M059J (cell line): ENCODE measurements at regions not wholly inside any gene's neighbourhood (a gene's known extent, or its start where the extent isn't known, plus 50 kb on each side); places are given as distances from the start of the nearest gene placed in this dataset.

Experiments used
- DNase-seq: peaks from one replicate; pipeline ENCODE4 v3.0.0-alpha.2; 2012; ENCODE audit warnings: low read depth

- no peak for DNase-seq
Observed at GRCh38 chr20:52263757-52264156, 72.2 kb upstream of the ZFP64 start.

- no peak for DNase-seq
Observed at GRCh38 chr20:52261792-52262191, 70.2 kb upstream of the ZFP64 start.

- no peak for DNase-seq
Observed at GRCh38 chr20:52259295-52259694, 67.7 kb upstream of the ZFP64 start.

- DNase-seq: no peak
Observed at GRCh38 chr20:52256454-52256853, 64.9 kb upstream of the ZFP64 start.

- DNase-seq: no peak
Observed at GRCh38 chr20:52252664-52253063, 61.1 kb upstream of the ZFP64 start.

- no peak for DNase-seq
Observed at GRCh38 chr20:52251827-52252226, 60.2 kb upstream of the ZFP64 start.

GRCh38 chr20:52251136-52251700 is 59.6 kb upstream of the ZFP64 start:
- DNase-seq: no peak

GRCh38 chr20:52247548-52247947 is 56.0 kb upstream of the ZFP64 start:
- DNase-seq: no peak

GRCh38 chr20:52246366-52246765 is 54.8 kb upstream of the ZFP64 start:
- DNase-seq: no peak

GRCh38 chr20:52244702-52245101 is 53.1 kb upstream of the ZFP64 start:
- no peak for DNase-seq

GRCh38 chr20:52242237-52243230 is 51.0 kb upstream of the ZFP64 start:
- peak; percentile 35 for DNase-seq
